ENCODE measurements at regions not wholly inside any gene's neighbourhood (a gene's known extent, or its start where the extent isn't known, plus 50 kb on each side); places are given as distances from the start of the nearest gene placed in this dataset.
"Not testable (repeated sequence)": the region's sequence is repeated elsewhere in the genome, so short reads cannot be mapped to it uniquely, and the experiment has no call there.

- peak; percentile 19 for DNase-seq
Measured at GRCh38 chr3:178084938-178085816, 451.1 kb upstream of the KCNMB2 start.

DNA sequence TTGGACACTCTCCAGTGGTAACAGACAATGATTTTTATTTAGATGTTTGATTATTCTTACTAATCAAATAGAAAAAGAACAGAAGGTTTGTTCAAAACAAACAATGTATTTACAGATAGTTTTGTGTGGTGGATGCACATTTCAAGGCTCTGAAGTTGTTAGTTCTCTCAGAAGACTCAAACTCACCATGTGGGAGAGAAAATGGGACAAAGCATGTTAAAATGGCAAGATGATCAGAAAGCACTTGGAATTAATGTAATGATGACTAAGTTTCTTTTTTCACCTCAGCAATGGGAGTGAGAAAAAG is 450.5 kb upstream of the KCNMB2 start:
- no peak for DNase-seq

DNA sequence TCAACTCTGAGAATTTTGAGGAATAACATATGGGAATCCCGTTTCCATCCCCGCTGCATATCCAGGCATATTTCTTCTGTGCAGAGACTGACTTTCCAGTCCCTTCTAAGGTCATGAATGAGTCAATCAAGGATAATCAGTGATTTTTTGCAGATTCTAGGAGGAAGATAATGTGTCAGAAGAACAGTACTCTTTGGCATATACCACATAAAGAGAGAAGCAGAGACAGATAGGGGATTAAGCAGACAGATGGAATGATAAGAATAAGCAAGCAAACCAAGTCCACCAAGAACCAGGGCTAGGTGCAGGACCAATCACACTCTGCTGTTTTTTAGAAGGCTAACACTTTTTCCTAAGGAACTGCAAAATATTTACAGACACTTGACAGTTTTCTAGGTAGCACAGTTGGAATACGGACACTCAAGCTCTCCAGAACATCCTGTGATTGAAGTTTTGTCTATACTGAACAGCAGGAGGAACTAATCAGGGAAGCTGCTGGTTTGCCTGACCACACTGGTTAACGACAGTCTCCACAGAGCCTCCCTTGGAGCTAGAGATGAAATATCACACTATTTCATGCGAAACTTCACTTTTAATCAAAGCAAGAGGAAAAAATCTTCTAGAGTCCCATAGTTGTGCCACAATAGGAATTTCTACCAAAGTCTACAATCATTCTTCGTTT is 450.0 kb upstream of the KCNMB2 start:
- no peak for DNase-seq

- DNase-seq = no peak
Measured at GRCh38 chr3:178087376-178087775, 448.9 kb upstream of the KCNMB2 start.

DNA sequence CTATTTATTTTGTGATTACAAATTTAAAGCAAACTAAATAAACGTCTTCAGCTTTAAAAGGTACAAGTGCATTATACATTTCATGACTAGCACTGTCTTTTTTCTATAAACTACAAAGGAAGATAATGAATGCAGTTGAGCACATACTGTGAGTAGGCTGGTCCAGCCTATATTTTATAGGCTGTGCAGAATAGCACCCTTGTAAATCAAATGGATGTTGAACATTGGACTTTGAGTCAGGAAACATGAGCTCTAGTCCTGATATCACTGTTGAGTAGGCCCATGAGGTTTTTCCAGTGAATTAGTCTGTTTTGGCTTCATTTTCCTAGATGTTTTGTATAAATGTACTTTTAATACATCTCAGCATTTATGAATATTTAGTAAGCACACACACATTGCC is 447.3 kb upstream of the KCNMB2 start:
- DNase-seq = no peak

DNA sequence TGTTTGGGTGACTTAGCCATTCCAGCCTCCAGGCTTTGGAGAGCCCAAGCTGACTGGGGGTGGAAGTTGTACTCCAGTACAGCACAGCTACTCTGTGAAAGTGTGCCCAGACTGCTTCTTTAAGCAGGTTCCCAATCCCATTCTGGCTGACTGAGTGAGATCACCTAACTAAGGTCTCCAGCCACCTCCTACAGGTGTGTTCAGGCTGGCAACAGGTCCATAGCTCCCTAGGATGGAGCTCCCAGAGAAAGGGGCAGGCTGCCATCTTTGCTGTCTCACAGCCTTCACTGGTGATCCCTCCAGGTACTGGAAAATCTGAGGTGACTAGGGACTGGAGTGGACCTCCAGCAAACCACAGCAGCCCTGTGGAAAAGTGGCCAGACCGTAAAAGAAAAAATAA is 445.3 kb upstream of the KCNMB2 start:
- DNase-seq = no peak

DNA sequence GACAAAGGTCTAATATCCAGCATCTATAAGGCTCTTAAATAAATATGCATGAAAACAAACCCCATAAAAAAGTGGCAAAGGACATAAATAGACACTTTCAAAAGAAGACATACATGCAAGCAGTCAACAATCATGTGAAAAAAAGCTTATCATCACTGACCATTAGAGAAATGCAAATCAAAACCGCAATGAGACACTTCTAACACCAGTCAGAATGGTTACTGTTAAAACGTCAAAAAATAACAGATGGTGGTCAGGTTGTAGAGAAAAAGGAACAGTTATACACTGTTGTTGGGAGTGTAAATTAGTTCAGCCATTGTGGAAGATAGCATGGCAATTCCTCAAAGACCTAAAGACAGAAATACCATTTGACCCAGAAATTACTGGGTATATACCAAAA is 440.7 kb upstream of the KCNMB2 start:
- DNase-seq = no peak

DNA sequence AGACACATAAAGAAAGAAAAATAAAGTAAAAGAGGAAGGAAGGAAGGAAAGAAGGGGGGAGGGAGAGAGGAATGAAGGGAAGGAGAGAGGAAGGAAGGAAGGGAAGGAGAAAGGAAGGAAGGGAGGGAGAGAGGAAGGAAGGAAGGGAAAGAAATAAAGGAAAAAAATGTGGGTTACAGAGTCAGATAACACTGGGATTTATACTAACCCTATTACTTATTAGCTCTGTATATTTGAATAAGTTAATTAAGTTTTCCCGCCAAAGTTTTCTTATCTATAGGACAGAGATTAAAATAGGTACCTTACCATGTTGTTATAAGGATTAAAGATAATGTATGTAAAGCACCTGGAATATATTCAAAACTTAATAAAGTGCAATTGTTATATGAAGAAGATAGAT is 439.3 kb upstream of the KCNMB2 start:
- DNase-seq = no peak

- no peak for DNase-seq
Measured at GRCh38 chr3:178097576-178097975, 438.7 kb upstream of the KCNMB2 start.

DNA sequence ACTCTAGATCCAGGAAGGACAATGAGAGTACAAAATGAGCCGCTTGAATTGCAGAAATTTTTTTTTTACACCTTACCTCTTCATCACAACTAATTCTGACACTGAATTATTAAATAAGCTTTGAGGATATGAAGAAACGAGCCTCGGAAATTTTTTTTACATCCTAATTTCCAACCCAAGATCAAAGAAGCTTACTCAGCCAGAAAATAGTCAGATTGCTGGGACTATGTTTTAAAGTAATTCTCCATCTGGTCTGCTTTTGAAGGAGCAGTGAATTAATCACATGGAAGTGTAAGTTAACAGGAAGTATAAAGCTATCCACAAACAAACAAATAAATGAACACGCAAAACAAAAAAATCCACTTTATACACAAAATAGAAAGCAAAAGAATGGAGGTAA is 437.0 kb upstream of the KCNMB2 start:
- no peak for DNase-seq

- DNase-seq = no peak
Measured at GRCh38 chr3:178099862-178100261, 436.4 kb upstream of the KCNMB2 start.

DNA sequence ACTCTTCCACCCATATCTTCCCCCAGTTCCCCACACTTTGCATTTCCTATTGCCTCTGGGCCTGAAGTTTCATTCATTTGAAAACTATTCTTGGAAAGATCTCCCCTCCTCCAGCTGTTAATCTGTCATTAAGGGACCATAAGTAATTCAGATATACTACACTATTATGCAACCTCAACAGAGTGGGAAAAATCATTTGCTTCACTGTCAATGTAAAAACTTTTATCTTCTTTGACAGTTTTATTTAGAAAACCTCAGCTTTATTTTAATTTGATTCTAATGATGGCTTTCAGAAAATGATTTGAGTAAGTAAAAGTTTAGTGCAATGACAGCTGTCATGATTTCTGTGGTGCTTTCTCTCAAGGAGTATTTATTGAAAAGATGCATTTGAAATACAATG is 435.3 kb upstream of the KCNMB2 start:
- no peak for DNase-seq

- no peak for DNase-seq
Measured at GRCh38 chr3:178103140-178103539, 433.1 kb upstream of the KCNMB2 start.

GRCh38 chr3:178107804-178108203 is 428.4 kb upstream of the KCNMB2 start:
- DNase-seq = no peak

DNA sequence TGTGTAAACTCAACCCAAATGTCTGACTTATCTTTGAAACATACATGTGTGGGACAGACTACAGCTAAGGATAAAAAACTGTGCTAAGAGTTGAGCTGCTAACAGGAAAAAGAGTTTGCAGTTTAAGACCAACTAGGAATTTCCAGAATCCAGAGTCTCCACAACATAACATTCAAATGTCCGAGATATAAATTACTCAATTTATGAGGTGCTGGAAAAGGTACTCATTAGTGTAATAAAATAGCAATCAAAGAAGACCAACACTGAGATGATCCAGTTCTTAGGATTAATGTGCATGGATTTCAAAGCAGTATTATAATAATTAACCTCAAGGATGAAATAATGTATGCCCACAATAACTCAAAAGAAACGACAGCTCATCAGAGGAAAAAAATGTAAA is 426.5 kb upstream of the KCNMB2 start:
- no peak for DNase-seq

- DNase-seq = peak; percentile 8
Measured at GRCh38 chr3:178112134-178112533, 424.1 kb upstream of the KCNMB2 start.

DNA sequence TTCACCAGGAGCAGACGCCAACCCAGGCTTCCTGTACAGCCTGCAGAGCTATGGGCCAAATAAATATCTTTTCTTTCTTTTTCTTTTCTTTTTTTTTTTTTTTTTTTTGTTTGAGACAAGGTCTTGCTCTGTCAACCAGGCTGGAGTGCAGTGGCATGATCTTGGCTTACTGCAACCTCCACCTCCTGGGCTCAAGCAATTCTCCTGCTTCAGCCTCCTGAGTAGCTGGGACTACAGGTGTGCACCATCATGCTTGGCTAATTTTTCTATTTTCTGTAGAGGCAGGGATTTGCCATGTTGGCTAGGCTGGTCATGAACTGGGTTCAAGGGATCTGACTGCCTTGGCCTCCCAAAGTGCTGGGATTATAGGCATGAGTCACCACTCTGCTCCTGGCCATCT is 423.7 kb upstream of the KCNMB2 start:
- DNase-seq = not testable (repeated sequence)

DNA sequence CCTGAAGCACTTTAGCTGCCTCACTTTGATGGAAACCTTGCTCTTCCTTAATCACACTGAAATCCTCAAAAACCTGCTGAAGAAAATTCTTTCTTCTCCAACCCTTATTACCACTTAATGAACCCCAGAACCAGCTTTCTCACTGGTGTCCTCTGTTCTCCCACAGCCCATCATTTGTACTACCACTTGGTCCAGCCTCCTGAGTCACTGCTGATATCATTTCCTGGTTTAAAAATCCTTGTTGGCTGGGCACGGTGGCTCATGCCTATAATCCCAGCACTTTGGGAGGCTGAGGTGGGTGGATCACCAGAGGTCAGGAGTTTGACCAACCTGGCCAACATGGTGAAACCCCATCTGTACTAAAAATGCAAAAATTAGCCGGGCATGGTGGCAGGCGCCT is 418.6 kb upstream of the KCNMB2 start:
- no peak for DNase-seq

- DNase-seq = not testable (repeated sequence)
Measured at GRCh38 chr3:178119608-178120295, 416.5 kb upstream of the KCNMB2 start.

DNA sequence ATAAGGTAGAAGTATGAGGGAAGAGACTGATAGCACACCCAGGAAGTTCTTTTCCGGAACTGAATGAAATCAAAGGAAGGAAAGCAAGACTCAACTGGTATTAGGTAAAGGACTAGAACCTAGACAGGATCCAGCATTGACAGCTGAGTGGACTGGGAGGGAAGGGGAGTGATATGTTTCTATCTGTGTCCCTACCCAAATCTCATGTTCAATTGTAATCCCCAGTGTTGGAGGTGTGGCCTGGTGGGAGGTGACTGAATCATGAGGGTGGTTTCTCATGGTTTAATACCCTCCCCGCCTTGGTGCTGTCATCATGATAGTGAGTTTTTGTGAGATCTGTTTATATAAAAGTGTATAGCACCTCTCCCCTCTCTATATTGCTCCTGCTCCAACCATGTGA is 415.9 kb upstream of the KCNMB2 start:
- peak; percentile 25 for DNase-seq

GRCh38 chr3:178126686-178127085 is 409.6 kb upstream of the KCNMB2 start:
- no peak for DNase-seq

GRCh38 chr3:178127221-178127620 is 409.0 kb upstream of the KCNMB2 start:
- no peak for DNase-seq

GRCh38 chr3:178129109-178129508 is 407.1 kb upstream of the KCNMB2 start:
- no peak for DNase-seq

GRCh38 chr3:178131801-178132200 is 404.4 kb upstream of the KCNMB2 start:
- no peak for DNase-seq

All from stimulated activated CD4-positive, alpha-beta T cell treated with anti-CD3 and anti-CD28 coated beads, Interleukin-1b, Interleukin-23, amount 100 ng/mL, for 48 hours (primary cell).